Fibroblast of skin of left biceps (primary cell): ENCODE measurements at regions not wholly inside any gene's neighbourhood (a gene's known extent, or its start where the extent isn't known, plus 50 kb on each side); places are given as distances from the start of the nearest gene placed in this dataset.
"Not testable (repeated sequence)": the region's sequence is repeated elsewhere in the genome, so short reads cannot be mapped to it uniquely, and the experiment has no call there.

Experiments used
- DNase-seq, 2 experiments: peaks; one replicate each; pipeline ENCODE4 v3.0.0-alpha.2; 2013; ENCODE audit warnings: low read depth in 2 of 2

DNA sequence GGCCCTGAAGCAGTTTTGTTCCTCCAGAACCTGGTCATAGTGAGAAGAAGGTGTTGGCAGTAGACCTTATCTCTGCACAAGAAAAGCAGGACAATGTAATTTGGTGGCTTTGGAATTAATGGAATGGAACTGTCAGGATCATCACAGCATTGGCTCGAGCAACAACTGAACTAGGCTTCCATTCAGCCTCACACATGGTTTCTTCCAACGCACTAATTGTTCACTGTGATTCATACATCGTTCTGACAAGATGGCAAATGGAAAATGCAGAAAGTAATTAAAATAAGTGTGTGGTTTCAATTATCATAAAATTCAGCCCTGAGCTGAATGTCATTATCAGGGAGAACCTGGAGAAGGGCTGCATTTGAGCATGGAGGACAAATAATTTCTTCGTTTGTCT, 80.6 kb downstream of the MFSD1 start:
- DNase-seq: no peak

DNA sequence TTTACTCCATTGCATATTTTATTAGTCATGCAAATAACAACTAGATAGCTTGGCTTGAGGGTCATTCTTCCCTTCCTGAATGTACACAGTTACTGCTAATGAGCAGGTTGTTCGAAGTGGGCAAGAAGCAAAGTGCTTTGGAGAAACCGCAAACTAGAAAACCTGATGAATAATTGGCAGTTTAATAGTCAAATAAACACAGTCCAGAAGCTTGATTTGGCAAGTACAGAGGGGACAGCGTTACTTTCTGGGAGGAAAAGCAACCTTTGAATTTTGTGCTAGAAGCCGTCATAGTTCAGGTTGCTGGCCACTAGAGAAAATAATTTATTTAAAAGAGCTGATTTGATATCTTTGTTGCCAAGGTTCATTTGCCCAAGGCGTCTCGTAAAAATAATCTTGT, 94.9 kb downstream of the MFSD1 start:
- no peak for DNase-seq

DNA sequence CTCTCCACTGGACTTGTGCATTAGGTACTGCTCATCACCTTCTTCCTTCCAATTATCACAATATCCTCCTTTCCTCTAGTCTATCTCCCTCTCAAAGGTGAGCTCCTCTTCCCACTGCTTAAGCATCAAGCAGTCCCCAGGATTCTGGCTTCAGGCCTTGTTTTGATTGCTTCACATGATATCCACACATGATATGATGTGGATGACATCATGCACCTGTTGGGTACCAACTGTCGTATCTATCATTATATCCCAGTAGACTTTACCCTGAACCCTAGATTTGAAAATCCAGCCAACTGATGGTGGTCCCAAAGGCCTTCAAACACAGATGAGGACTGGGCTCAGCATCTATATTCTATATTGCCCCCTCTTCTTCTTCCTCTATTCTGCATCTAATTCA, 104.9 kb downstream of the MFSD1 start:
- no peak for DNase-seq

DNA sequence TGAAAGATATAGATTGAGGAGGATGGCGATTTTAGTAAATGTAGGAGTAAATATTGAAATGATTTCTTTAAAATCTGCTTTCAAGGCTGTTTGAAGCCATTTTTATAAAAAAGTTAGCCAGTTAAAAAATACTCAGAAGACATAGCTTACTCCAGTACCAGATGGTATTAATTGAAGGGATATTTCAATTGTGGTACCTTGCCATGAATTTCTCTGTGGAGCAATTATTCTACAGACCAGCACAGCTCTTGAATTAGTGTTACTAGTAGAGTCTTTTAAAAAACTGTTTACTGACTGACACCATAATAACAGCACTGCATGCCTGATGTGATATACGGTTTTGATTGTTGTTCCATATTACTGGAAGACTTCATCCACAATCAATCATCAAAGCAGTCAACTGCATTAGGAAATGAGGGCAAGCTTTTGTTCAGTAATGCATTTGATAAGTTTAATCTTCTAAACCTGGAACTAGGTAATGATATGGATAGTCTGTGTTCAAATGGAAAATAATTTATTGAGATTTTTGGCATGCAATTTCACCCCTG, 106.4 kb downstream of the MFSD1 start:
- DNase-seq: peak in 1 of 2 experiments; percentile 12

DNA sequence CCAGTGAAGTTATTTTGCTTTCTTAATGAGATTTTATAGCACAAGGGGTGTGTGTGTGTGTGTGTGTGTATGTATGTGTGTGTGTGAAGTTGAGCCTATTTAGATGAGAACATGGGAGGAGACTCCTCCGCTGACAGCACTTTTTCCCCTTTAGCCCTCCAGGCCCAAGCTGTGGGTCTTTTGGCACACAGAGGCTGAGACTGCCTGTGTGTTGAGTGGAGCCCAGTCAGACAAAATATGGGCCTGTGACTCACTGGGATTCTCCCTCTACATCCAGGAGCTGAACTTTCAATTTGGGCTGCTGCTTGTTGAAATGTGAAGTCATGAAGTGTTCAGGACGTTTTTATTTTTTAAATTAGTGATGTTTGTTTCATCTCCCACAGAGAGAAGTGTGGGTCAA, 108.0 kb downstream of the MFSD1 start:
- DNase-seq: peak in 1 of 2 experiments; percentile 17

DNA sequence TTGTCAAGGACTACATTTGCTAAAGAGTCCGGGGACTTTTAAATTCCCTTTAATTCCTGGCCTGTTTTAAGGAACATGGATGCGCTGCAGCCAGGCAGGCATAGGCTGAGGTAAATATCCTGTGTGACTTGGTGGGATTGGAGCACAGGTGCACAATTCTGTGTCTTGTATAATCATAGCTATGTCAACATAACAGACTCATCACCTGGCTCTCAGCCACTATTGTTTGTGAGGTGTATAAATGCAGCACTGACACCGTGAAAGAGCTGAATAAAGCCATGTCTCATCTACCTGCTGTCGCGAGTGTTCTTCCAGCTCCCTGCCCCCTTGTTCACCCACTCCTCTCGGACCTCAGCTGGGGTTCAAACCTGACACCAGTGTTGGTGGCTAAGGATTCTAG, 109.7 kb downstream of the MFSD1 start:
- DNase-seq: no peak

DNA sequence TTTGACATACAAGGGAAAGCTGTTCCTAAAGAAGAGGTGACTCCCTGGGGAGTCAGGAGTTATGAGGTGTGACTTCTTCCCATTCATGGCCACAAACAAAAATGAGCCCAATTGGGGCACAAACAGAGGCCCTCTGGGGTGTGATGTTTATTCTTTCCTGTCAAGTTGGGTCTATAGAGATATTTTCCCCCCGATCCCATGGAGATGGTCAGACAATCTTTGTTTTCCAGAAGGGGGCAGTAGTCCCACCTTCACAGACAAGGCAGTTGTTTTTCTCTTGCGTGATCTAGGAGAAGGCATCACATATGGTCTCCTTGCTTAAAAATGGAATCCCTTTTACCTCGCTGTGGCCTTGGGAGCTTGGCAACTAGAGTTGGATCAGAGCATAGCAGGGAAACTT, 110.3 kb downstream of the MFSD1 start:
- no peak for DNase-seq

DNA sequence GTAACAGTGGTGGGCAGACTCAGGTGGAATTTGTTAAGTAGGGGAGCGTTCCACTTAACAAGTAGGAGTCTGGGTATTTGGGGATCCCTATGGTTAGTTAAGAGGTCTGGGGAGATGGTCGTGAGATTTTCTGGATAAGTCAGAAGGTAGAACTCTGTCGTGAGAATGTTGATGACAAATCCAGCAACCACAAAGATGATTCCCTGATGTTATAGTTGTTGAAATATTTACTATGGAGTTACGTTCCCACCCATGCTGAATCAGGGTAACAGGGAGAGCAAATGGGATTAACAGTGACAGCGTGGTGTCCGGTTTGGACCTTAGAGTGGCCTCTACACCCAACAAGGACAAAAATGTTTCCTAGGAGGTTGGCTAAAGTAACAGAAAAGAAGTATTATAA, 110.8 kb downstream of the MFSD1 start:
- DNase-seq: no peak

DNA sequence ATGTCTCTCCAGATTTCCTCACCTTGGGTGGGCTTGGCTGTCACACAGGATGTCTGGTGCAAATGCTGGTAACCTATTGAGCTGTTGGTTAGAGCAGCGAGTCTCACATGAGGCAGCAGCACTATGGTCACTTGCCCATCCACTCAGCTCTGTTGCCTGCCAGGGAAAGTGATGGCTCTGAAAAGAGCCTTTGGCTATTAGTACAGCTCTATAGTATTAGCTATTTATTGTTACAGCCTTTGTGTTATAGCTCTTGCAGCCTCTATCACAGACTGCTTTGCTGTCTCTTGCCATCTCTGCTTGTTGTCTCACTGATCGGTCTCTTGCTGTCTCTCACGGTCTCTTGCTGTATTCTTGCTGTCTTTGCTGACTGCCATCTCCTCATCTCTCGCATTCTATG, 114.3 kb downstream of the MFSD1 start:
- no peak for DNase-seq

DNA sequence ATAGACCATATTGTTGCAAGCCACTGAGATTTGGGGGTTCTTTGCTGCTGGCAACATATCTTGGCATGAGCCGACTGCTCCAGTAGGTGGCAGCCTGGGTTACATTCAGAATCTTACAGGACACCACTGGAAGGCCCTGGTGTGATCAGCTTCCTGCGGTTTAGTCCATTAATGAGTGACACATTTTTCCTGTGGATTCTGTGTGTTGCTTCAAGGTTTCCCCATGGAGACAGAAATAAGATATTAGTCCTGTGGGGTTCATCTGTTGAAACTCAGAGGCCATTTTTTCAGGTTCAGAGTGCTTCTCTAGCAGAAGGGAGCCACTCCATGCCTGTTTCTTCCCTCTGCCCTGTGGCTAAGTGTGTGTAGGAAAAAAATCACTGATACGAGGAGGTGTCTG, 116.2 kb downstream of the MFSD1 start:
- DNase-seq: peak; percentile 67 to 77

DNA sequence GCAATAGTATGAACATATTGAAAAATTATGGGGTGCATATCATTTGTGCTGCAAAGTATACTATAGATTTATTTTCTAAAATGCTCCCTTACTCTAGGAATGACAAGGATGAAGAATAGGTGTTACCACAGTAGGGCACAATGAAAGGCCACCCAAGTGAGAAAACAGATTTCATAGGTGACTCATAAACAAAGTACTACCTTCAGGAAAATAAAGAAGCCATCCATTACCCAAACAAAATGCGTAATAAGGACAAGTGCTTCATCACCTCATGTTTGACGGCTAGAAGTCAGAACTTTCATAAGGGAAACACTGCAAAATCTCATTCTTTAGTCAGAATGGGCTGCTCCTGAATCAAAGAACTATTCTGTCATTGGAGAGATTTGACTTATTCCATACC, 116.6 kb downstream of the MFSD1 start:
- no peak for DNase-seq

DNA sequence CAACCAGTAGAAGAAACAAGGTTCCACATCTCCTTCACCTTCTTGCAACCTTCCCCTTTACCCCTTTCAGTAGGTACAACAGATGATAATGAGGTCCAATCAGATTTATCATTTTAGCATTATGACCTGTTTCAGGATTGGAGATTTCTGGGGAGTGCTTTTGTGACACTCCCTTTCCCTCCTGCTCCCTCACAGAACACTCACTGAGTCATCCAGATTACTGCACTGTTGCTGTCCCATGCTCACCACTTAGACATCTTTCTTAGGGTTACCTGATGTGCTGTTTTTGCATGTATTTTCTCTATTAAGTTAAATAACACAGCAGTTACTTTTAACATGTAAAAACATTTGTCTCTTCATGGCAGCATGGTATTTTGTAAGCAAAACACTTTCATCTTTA, 118.5 kb downstream of the MFSD1 start:
- DNase-seq: no peak

DNA sequence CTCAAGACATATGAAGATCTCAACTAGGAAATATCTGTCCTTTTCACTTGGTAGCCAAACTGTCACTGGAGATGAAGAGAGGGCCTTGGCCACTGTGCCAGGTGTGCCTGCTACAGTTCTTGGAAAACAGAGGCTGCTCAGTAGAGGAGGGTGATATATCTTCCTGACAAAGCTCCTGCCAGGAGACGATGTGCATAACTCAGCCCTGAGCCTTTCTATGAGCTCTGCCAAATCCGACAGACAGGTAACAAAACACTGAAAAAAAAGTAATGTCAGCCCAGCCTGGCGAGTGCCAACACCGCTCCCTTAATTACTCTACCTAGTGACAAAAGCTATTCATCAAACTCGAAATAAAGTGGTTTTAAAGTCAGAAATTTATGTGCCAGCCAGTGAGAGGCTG, 123.2 kb downstream of the MFSD1 start:
- DNase-seq: no peak

DNA sequence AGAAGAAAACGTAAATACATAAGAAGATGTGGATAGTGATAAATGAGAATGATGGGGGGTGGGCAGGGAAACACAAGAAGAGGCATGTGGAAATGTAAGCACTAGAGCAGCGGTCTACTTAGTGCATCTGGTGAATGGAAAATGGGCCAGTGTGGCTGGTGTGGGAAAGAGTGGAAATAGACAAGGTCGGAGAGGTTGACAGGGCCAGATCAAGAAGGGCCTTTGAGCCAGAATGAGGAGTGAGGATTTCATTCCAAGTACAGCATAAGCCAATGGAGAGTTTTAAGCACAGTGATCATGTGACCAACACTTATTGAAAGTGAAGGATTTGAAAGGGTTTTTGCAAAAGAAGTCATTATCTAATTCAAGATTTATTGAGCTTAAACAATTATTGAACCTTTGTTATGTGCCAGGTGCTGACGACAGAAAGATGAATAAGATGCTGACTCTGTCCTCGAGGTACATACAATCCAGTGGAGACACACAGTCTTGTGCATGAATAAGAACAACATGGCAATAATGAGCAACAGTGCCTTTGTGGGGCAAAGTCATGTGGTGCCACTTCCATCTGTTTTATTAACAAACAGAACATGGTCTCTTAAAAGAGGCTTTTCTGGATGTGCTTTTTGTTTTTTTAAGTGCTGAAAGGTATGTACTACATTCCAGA, 124.1 kb downstream of the MFSD1 start:
- DNase-seq: no peak

DNA sequence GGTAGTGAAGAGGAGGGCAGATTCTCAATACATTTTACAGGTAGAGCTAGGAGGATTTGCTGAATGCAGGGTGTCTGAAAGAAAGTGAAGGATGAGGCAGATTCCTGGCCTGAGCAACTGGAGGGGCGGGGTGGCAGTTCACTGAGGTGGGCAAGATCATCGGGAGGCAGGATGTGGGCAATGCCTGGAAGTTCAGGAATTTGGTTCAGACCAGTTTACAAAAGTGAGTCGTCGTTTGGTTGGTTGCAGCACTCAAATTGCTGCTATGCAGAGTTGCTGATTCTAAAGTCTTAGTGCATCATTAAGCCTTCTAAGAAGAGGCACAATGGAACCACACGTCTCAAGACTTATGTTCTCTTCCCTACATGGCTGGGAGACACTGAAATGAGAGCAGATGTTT, 134.0 kb downstream of the MFSD1 start:
- DNase-seq: no peak

DNA sequence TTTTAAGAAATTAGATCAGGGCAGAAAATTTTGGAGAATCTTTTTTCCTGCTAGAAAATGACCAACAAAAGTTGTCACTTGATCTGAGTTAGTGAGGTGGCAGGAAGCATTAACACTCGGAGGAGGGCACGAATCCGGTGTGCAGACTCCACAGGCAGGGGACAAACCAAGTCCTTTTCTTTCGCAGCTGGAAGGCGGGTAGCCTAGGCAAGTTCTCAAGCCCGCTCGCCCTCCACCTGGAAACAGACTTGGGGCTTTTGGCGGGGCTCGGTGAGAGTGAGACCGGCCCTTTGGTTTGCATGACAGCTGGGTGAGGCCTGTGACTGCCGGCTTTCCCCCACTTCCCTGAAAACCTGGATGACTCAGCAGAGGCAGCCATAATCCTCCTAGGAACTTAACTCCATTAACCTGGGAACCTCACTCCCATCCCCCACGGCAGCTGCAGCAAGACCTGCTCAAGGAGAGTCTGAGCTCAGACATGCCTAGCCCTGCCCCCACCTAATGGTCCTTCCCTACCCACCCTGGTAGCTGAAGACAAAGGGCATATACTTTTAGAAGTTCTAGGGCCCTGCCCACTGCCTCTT, 134.8 kb downstream of the MFSD1 start:
- no peak for DNase-seq

DNA sequence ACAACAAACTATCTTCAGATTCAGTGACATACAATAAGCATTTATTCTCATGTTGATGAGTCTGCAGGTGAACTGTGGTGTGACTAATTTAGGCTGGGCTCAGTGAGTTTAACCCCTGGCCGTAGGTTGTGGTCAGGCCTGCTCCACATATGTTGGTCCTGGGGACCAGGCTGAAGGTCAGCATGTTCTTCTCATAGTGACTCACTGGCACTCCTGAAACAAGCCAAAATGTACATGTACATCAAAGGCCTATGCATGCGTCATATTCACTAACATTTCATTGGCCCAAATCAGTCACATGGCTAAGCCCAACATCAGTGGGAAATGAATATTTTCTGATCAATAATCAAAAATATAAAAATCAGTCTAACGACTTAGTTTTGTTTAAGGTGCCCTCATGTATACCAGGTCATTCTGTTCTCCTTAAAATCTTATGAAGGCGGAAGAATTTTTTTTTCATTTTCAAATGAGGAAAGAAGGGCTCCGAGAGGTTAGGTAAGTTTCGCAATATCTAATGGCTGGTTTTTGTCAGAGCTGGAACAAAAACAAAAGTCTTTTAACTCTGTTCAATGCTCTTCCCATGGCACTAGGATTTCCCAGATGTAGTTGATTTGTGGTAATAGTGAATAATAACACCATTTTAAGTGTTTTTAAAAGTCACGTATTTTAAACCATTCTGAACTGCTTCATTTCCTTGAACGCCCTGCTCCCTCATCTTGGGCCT, 148.5 kb downstream of the MFSD1 start:
- no peak for DNase-seq

DNA sequence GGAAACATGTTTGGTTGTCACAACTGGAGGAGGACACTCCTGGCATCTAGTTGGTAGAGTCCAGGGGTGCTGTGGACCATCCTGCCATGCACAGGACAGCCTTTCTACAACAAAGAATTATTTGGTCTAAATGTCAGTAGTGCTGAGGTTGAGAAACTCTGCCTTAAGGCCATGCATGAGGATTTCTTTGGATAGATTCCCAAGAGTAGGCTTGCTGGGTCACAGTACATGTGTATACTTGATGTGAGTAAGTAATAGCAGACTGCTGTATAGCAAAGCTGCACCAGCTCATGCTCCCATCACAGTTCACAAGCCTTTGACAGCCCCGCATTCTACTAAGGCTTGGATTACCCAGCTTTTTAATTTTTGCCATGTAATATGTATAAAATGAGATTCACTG, 151.3 kb downstream of the MFSD1 start:
- DNase-seq: no peak

DNA sequence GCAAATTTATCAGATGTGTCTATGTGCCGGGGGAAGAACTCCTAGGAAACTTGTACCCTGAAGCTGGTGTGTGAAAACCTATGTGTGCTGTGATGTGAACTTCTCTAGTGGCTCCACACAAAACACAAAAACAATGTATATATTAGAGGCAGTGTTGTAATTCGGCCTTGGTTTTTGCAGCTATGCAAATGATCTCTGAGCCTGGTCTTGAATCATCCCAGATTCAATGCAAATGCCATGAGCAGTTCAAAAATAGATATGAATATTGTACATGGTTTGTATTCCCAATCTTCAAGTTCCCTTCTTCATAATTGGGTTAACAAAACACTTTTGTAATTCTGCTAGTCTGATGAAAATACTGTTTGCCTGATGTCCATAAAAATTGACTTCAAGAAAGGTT, 152.6 kb downstream of the MFSD1 start:
- DNase-seq: no peak

DNA sequence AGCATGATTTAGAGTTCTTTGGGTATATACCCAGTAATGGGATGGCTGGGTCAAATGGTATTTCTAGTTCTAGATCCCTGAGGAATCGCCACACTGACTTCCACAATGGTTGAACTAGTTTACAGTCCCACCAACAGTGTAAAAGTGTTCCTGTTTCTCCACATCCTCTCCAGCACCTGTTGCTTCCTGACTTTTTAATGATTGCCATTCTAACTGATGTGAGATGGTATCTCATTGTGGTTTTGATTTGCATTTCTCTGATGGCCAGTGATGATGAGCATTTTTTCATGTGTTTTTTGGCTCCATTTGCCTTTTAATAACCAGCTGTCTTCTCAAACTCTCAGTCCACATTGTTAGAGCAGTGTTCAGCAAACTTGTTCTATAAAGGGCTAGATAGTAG, 155.9 kb downstream of the MFSD1 start:
- not testable (repeated sequence) for DNase-seq

DNA sequence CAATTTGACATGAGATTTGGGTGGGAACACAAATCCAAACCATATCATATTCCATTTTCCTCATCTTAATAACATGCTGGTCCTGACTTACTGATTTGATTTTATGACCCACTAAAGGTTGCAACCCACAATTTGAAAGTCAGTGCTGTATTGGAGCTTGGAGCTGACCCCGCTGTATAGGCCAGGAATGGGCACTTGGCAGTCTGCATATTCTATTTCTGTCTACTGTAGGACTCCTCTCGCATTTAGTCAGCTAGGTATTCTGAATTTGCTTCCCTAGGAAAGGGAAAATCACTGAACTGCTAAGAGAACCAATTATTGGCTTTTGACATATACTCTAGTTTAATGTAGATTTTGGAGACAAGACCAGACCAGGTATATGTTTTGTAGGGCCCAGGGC, 157.0 kb downstream of the MFSD1 start:
- no peak for DNase-seq

DNA sequence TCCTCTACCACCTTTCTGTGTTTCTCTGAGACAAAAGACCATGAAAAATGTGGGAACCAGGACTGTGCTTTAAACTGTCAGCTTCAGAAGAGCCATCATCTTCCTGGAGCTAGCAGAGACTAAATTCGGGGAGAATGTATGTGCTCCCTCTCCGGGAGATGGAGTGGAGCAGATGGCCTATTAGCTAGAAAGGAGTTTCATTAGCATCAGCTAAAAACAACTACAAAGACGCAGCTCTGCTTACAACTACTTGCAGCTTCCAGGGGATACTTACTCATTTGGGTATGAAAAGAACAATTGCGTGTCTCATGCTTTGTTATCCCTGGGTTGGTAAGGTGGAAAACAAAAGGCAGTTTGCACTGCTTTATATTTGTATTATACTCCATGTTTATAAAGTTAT, 159.6 kb downstream of the MFSD1 start:
- DNase-seq: no peak

DNA sequence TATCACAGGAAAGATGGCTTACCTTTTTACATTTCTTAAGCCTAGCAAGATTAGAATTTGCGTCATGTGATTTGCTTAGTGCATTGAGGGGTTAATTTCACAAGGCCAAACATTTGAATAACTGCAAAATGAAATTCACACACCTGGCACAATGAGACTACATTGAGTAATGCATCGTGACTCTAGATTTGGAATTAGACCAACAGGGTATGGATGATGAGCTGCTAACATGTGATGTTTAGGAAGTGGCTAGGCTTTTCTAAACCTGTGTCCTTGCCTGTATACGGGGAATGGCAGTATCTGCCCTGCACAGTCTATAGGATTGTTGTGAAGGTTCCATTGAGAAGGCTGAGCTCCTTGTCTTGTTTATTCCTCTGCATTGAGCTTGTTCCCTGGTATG, 160.1 kb downstream of the MFSD1 start:
- no peak for DNase-seq
